B cell (primary cell): ENCODE measurements at regions not wholly inside any gene's neighbourhood (a gene's known extent, or its start where the extent isn't known, plus 50 kb on each side); places are given as distances from the start of the nearest gene placed in this dataset.

Experiments
- ATAC-seq: fragments of 200-7000 bp; cut with Tn5 transposase; one replicate; pipeline ENCODE4 v1.10.0; 2021; ENCODE audit warnings: low read depth, mild to moderate bottlenecking, moderate number of reproducible peaks, moderate library complexity
- CTCF ChIA-PET: fragments of 350-600 bp; sonication (Branson Sonifier 250); formaldehyde crosslinking; loops from one replicate; lab custom pipeline; 2021; ENCODE audit warnings: antibody characterized with exemption, inconsistent platforms; lab: Charles Lee
- POLR2A ChIA-PET: fragments of 350-600 bp; sonication (Branson Sonifier 250); formaldehyde crosslinking; loops from one replicate; lab custom pipeline; 2021; ENCODE audit warnings: antibody characterized with exemption; lab: Charles Lee
- DNase-seq: peaks from one replicate; pipeline ENCODE4 v3.0.0; 2013
- H2AFZ ChIP-seq: 2 replicates; pipeline ENCODE4 v1.6.1; 2012; ENCODE audit warnings: mild to moderate bottlenecking, low read depth, low read length; ENCODE audit not compliant: insufficient read depth, poor library complexity, severe bottlenecking
- H3K27ac ChIP-seq, 2 donors: 1 replicate in 1 of 2; 2 replicates in 1 of 2; pipeline ENCODE4 v1.5.1; 2012 to 2013; ENCODE audit warnings: low read length in 2 of 2, mild to moderate bottlenecking in 2 of 2, moderate library complexity in 1 of 2
- H3K27me3 ChIP-seq, 4 experiments: fragments of 200-600 bp in 1 of 4; sonication (generic) in 1 of 4; replicated peaks in 1 of 4; 1 replicate in 2 of 4; 2 replicates in 2 of 4; pipeline versions ENCODE4 v1.6.1 to v1.7.0; 2013 to 2016; ENCODE audit warnings: low read length in 3 of 4, mild to moderate bottlenecking in 2 of 4, mixed read lengths in 1 of 4, moderate library complexity in 1 of 4; ENCODE audit not compliant: insufficient read depth in 4 of 4, control insufficient read depth in 3 of 4; ENCODE audit errors: control extremely low read depth in 1 of 4
- H3K36me3 ChIP-seq, 2 experiments: replicated peaks in 1 of 2; 1 replicate in 1 of 2; 2 replicates in 1 of 2; pipeline versions ENCODE4 v1.6.1 to v1.7.1; 2013; ENCODE audit warnings: low read length in 1 of 2; ENCODE audit not compliant: insufficient read depth in 2 of 2, control insufficient read depth in 1 of 2; ENCODE audit errors: control extremely low read depth in 1 of 2, extremely low read depth in 1 of 2
- H3K4me1 ChIP-seq, 2 donors: fragments of 200-600 bp in 1 of 2; sonication (generic) in 1 of 2; 1 replicate in 1 of 2; 2 replicates in 1 of 2; pipeline versions ENCODE4 v1.5.1 to v1.6.1; 2013 to 2017; ENCODE audit warnings: low read length in 2 of 2; ENCODE audit not compliant: control insufficient read depth in 2 of 2, insufficient read depth in 2 of 2
- H3K4me2 ChIP-seq: replicated peaks from 2 replicates; pipeline ENCODE3; 2012; ENCODE audit warnings: mild to moderate bottlenecking, low read depth, low read length; ENCODE audit not compliant: poor library complexity, severe bottlenecking
- H3K4me3 ChIP-seq, 5 experiments: fragments of 200-600 bp in 1 of 5; sonication (generic) in 1 of 5; 1 replicate in 3 of 5; 2 replicates in 2 of 5; pipeline versions ENCODE4 v1.5.1 to v1.7.0; 2011 to 2016; ENCODE audit warnings: low read length in 4 of 5, mild to moderate bottlenecking in 4 of 5, low read depth in 2 of 5, control low read depth in 1 of 5, moderate library complexity in 1 of 5; ENCODE audit not compliant: insufficient read depth in 1 of 5; ENCODE audit errors: control extremely low read depth in 1 of 5, extremely low read depth in 1 of 5
- H3K79me2 ChIP-seq: fragments of 200-600 bp; sonication (generic); one replicate; pipeline ENCODE4 v1.6.0; 2016; ENCODE audit warnings: low read length; ENCODE audit not compliant: control insufficient read depth, insufficient read depth
- H3K9ac ChIP-seq: fragments of 200-600 bp; sonication (generic); 2 replicates; pipeline ENCODE4 v1.6.1; 2017; ENCODE audit warnings: mild to moderate bottlenecking, low read length, moderate library complexity
- H3K9me3 ChIP-seq, 3 donors: one replicate each; pipeline versions ENCODE4 v1.6.1 to v1.7.1; 2013; ENCODE audit warnings: low read length in 2 of 3; ENCODE audit not compliant: control insufficient read depth in 2 of 3, insufficient read depth in 1 of 3; ENCODE audit errors: control extremely low read depth in 1 of 3
- H4K20me1 ChIP-seq: 2 replicates; pipeline ENCODE4 v1.6.0; 2012; ENCODE audit warnings: mild to moderate bottlenecking, low read length; ENCODE audit not compliant: insufficient read depth, control insufficient read depth, poor library complexity, severe bottlenecking
- H3K27ac Mint-ChIP-seq: one replicate; pipeline ENCODE4 v1.8.0; 2021; ENCODE audit warnings: mixed read lengths
- H3K27me3 Mint-ChIP-seq: one replicate; pipeline ENCODE4 v1.8.0; 2021; ENCODE audit warnings: mixed read lengths
- H3K4me1 Mint-ChIP-seq: one replicate; pipeline ENCODE4 v1.8.0; 2021; ENCODE audit warnings: mixed read lengths
- H3K4me3 Mint-ChIP-seq: one replicate; pipeline ENCODE4 v1.8.0; 2021; ENCODE audit warnings: mixed read lengths
- H3K9me3 Mint-ChIP-seq: one replicate; pipeline ENCODE4 v1.8.0; 2022; ENCODE audit warnings: mixed read lengths; ENCODE audit not compliant: insufficient read depth
- CTCF ChIP-seq: fragments of 200-600 bp; IDR thresholded peaks from one replicate; pipeline ENCODE4 v1.8.0; 2022; ENCODE audit warnings: antibody characterized with exemption, mild to moderate bottlenecking
- EZH2 ChIP-seq: IDR thresholded peaks from 2 replicates; pipeline ENCODE4 v1.6.1; 2012; ENCODE audit warnings: borderline replicate concordance, low read depth, mild to moderate bottlenecking, moderate library complexity, low read length; ENCODE audit not compliant: insufficient read depth, poor library complexity, severe bottlenecking
- whole genome bisulfite sequencing: methylation state at CpG from one replicate; pipeline ENCODE4 v1.1.5; 2013; ENCODE audit warnings: missing lambda C conversion rate; ENCODE audit not compliant: insufficient coverage; 5-methylcytosine and 5-hydroxymethylcytosine counted together
- intact Hi-C: fragments of 100-400 bp; cut with micrococcal nuclease; formaldehyde crosslinking; loops from one replicate; pipeline ENCODE4 v1.10.0; 2022

- H3K9ac ChIP-seq: no peak overlapping the region
Observed at GRCh38 chr7:80387634-80388193, 124.2 kb downstream of the GNAT3 start.

GRCh38 chr7:80386686-80387085 lies 125.2 kb downstream of the GNAT3 start:
- no peak overlapping the region for H3K27ac ChIP-seq
- intact Hi-C loops: no loop called here
- DNase-seq (no peak), ATAC-seq (no peak)
- H4K20me1 ChIP-seq: no peaks in the 10 kb centered on the region
- CTCF ChIA-PET: no interaction called here
- H3K4me2 ChIP-seq: no peak overlapping the region
- POLR2A ChIA-PET: no interaction called here
- H3K9ac ChIP-seq: no peak overlapping the region
- Mint-ChIP-seq H3K27me3 (no peaks in the 10 kb centered on the region), H3K4me1 (no peaks in the 10 kb centered on the region), H3K9me3 (no peaks in the 10 kb centered on the region), H3K27ac (no peak overlapping the region), H3K4me3 (no peak overlapping the region)
- TF ChIP-seq EZH2 (no peak), CTCF (no peak)
- H3K9me3 ChIP-seq: no peaks in the 10 kb centered on the region
- H3K27me3 ChIP-seq: no peaks in the 10 kb centered on the region
- 84% methylated on average over 3 of the region's 3 CpGs for WGBS
- no peaks in the 10 kb centered on the region for H3K36me3 ChIP-seq
- no peak overlapping the region for H2AFZ ChIP-seq
- H3K79me2 ChIP-seq: no peaks in the 10 kb centered on the region
- no peak overlapping the region for H3K4me3 ChIP-seq
- H3K4me1 ChIP-seq: no peaks in the 10 kb centered on the region

More at GRCh38 chr7:80387634-80388193, 124.2 kb downstream of the GNAT3 start:
- WGBS: 86% methylated on average over 3 of the region's 4 CpGs
- Histone ChIP-seq H3K79me2 (no peaks in the 10 kb centered on the region), H4K20me1 (no peaks in the 10 kb centered on the region), H3K27ac (no peak overlapping the region), H3K27me3 (no peaks in the 10 kb centered on the region), H3K36me3 (no peaks in the 10 kb centered on the region), H3K9me3 (no peaks in the 10 kb centered on the region), H3K4me1 (no peaks in the 10 kb centered on the region), H2AFZ (no peak overlapping the region), H3K4me2 (no peak overlapping the region), H3K4me3 (no peak overlapping the region)
- no peaks in the 10 kb centered on the region for H3K27me3 Mint-ChIP-seq
- H3K27ac Mint-ChIP-seq: no peak overlapping the region
- CTCF ChIA-PET: no interaction called here
- intact Hi-C loops: no loop called here
- POLR2A ChIA-PET: no interaction called here
- no peak for DNase-seq
- H3K4me3 Mint-ChIP-seq: no peak overlapping the region
- no peaks in the 10 kb centered on the region for H3K9me3 Mint-ChIP-seq
- no peak for ATAC-seq
- TF ChIP-seq CTCF (no peak), EZH2 (no peak)
- no peaks in the 10 kb centered on the region for H3K4me1 Mint-ChIP-seq
